Astrocyte of the cerebellum (primary cell): ENCODE measurements at regions not wholly inside any gene's neighbourhood (a gene's known extent, or its start where the extent isn't known, plus 50 kb on each side); places are given as distances from the start of the nearest gene placed in this dataset.

Experiments
- DNase-seq: peaks from one replicate; pipeline ENCODE4 v3.0.0-alpha.2; 2011; ENCODE audit warnings: low read depth
- H3K4me3 ChIP-seq: 2 replicates; pipeline ENCODE4 v1.5.1; 2011; ENCODE audit warnings: mild to moderate bottlenecking, low read depth, low read length, moderate library complexity
- in situ Hi-C: cut with HindIII; loops from 2 replicates; pipeline ENCODE4 v1.10.0; 2017; ENCODE audit warnings: low sequenced_read_pairs
- TF ChIP-seq, protein P1 (sequence below): IDR thresholded peaks from 2 replicates; pipeline ENCODE4 v1.5.1; 2012; ENCODE audit warnings: low read length, low read depth, moderate library complexity, mild to moderate bottlenecking; ENCODE audit errors: missing control alignments

GRCh38 chr5:63263411-63263810 lies 684.8 kb downstream of the LRRC70 start:
- in situ Hi-C loops: no loop called here
- no peak for DNase-seq
- H3K4me3 ChIP-seq: no peak overlapping the region
- TF ChIP-seq, protein P1, sequence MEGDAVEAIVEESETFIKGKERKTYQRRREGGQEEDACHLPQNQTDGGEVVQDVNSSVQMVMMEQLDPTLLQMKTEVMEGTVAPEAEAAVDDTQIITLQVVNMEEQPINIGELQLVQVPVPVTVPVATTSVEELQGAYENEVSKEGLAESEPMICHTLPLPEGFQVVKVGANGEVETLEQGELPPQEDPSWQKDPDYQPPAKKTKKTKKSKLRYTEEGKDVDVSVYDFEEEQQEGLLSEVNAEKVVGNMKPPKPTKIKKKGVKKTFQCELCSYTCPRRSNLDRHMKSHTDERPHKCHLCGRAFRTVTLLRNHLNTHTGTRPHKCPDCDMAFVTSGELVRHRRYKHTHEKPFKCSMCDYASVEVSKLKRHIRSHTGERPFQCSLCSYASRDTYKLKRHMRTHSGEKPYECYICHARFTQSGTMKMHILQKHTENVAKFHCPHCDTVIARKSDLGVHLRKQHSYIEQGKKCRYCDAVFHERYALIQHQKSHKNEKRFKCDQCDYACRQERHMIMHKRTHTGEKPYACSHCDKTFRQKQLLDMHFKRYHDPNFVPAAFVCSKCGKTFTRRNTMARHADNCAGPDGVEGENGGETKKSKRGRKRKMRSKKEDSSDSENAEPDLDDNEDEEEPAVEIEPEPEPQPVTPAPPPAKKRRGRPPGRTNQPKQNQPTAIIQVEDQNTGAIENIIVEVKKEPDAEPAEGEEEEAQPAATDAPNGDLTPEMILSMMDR: no peak

DNA sequence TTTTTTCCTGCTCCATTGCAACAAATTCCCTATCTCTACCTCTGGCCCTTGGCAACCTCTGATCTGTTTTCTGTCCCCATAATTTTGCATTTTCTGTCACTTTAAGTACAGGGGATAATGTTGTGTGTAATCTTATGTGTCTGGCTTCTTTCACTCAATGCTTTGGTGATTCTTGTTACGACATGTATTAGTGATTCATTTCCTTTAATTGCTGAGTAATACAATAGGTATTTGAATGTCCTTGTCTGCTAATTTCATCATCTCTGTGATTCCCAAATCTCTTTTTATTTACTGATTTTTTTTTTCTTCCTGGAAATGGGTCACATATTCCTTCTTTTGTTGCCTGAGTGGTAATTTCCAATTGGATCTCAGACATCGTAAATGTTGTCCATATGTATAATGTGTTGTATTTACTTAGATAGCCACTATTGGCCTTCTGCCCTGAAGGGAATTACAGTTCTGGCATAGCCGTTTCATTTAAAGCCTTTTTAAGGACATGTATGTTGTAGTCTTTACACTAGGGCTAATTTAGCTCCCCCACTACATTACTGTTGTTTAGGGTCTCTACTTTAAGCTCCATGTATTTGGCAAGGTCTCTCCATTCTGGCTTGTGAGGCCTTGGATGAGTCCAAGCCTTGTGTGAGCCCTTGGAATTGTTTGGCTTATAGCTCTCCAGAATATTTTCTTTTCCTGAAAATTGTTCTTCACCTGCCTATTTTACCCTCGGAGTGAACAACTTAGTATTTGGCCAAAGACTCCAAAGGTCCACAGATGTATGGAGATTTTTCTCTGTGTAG lies 683.8 kb downstream of the LRRC70 start:
- no peak for DNase-seq
- in situ Hi-C loops: no loop called here
- TF ChIP-seq, protein P1: no peak
- no peak overlapping the region for H3K4me3 ChIP-seq

DNA sequence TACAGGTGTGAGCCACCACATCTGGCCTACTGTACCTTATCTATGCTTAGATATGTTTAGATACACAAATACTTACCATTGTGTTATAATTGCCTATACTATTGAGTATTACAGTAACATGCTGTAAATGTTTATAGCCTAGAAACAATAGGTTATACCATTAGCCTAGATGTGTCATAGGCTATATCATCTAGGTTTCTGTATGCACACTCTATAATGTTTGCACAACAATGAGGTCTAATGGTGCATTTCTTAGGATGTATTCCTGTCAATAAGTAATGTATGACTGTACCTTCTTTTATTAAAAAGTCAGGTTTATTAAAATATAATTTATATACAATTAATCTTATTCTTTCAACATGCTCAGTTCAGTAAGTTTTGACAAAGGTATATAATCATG lies 683.1 kb downstream of the LRRC70 start:
- DNase-seq: no peak
- in situ Hi-C loops: no loop called here
- TF ChIP-seq, protein P1: no peak
- H3K4me3 ChIP-seq: no peak overlapping the region

DNA sequence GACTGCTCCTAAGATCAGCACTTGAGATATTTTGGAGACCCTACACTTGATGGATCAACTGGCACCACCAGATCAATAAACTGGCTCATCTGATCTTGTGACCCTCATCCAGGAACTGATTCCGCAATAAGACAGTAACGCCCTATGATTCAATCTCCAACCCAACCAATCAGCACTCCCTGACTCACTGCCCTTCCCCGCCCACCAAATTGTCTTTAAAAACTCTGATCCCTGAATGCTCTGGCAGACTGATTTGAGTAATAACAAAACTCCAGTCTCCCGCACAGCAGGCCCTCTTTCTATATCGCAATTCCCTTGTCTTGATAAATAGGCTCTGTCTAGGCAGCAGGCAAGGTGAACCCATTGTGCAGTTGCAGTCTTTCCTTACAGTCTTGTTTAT lies 677.0 kb downstream of the LRRC70 start:
- in situ Hi-C loops: no loop called here
- TF ChIP-seq, protein P1: no peak

GRCh38 chr5:63250939-63251338 lies 672.3 kb downstream of the LRRC70 start:
- DNase-seq: no peak
- TF ChIP-seq, protein P1: no peak
- no peak overlapping the region for H3K4me3 ChIP-seq
- in situ Hi-C loops: no loop called here

More for the DNA sequence above, 677.0 kb downstream of the LRRC70 start:
- no peak for DNase-seq
- H3K4me3 ChIP-seq: no peak overlapping the region

GRCh38 chr5:63249960-63250359 lies 671.3 kb downstream of the LRRC70 start:
- no peak for DNase-seq
- in situ Hi-C loops: no loop called here
- H3K4me3 ChIP-seq: no peak overlapping the region
- TF ChIP-seq, protein P1: no peak
